Lower lobe of right lung (tissue), 2 donors: ENCODE measurements at regions not wholly inside any gene's neighbourhood (a gene's known extent, or its start where the extent isn't known, plus 50 kb on each side); places are given as distances from the start of the nearest gene placed in this dataset.

Experiments used
- ATAC-seq, 2 donors: fragments of 200-7000 bp; cut with Tn5 transposase; one replicate each; pipeline ENCODE4 v1.9.1; 2020 to 2022; ENCODE audit warnings: mild to moderate bottlenecking in 2 of 2, moderate library complexity in 2 of 2
- DNase-seq: peaks from one replicate; pipeline ENCODE4 v3.0.0-alpha.2; 2020
- H3K27ac ChIP-seq: fragments of 200-600 bp; one replicate; pipeline ENCODE4 v1.8.0; 2022
- H3K27me3 ChIP-seq: fragments of 200-600 bp; one replicate; pipeline ENCODE4 v1.8.0; 2022; ENCODE audit warnings: low read depth
- H3K36me3 ChIP-seq: fragments of 200-600 bp; one replicate; pipeline ENCODE4 v1.8.0; 2022; ENCODE audit warnings: mild to moderate bottlenecking
- H3K4me1 ChIP-seq: fragments of 200-600 bp; one replicate; pipeline ENCODE4 v1.8.0; 2022
- H3K4me3 ChIP-seq: fragments of 200-600 bp; one replicate; pipeline ENCODE4 v1.8.0; 2022; ENCODE audit warnings: mild to moderate bottlenecking
- H3K9me3 ChIP-seq: fragments of 200-600 bp; one replicate; pipeline ENCODE4 v1.8.0; 2022
- intact Hi-C: fragments of 100-400 bp; cut with DNase I; formaldehyde crosslinking; loops from one replicate; pipeline ENCODE4 v1.11.0; 2022
- TF ChIP-seq, protein P1 (sequence below): fragments of 200-600 bp; IDR thresholded peaks from one replicate; pipeline ENCODE4 v1.8.0; 2022; ENCODE audit warnings: antibody characterized with exemption, mild to moderate bottlenecking
- donor health status: DM: no; HTN: yes; CAD: no; lungs with severe emphysema.

DNA sequence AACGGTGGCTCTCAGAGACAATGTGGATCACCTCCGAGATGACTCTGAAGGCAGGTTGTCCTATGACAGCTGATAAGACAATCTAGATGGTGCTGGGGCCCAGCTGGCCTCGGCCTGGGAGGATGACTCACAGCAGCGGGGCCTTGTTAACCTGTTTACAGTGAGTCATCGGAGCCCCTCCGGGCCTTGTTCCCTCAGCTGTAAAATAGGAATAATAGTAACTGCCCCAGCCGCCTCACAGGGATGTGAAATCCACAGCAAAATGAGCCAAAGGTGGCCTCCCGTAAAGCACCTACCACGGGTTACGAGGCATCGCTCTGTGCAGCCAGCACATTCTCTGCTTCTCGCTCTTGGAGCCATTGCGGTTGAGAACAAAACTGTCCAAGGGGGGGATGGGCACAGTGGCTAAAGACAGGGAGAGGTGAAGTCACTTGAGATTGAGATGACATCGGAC lies 88.6 kb upstream of the RASGRF1 start:
- Histone ChIP-seq H3K4me1 (no peaks in the 10 kb centered on the region), H3K27ac (no peak overlapping the region), H3K27me3 (no peaks in the 10 kb centered on the region), H3K36me3 (no peaks in the 10 kb centered on the region), H3K4me3 (no peak overlapping the region), H3K9me3 (no peaks in the 10 kb centered on the region)
- TF ChIP-seq, protein P1, sequence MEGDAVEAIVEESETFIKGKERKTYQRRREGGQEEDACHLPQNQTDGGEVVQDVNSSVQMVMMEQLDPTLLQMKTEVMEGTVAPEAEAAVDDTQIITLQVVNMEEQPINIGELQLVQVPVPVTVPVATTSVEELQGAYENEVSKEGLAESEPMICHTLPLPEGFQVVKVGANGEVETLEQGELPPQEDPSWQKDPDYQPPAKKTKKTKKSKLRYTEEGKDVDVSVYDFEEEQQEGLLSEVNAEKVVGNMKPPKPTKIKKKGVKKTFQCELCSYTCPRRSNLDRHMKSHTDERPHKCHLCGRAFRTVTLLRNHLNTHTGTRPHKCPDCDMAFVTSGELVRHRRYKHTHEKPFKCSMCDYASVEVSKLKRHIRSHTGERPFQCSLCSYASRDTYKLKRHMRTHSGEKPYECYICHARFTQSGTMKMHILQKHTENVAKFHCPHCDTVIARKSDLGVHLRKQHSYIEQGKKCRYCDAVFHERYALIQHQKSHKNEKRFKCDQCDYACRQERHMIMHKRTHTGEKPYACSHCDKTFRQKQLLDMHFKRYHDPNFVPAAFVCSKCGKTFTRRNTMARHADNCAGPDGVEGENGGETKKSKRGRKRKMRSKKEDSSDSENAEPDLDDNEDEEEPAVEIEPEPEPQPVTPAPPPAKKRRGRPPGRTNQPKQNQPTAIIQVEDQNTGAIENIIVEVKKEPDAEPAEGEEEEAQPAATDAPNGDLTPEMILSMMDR: no peak
- ATAC-seq (no peak), DNase-seq (no peak)
- intact Hi-C loops: no loop called here

DNA sequence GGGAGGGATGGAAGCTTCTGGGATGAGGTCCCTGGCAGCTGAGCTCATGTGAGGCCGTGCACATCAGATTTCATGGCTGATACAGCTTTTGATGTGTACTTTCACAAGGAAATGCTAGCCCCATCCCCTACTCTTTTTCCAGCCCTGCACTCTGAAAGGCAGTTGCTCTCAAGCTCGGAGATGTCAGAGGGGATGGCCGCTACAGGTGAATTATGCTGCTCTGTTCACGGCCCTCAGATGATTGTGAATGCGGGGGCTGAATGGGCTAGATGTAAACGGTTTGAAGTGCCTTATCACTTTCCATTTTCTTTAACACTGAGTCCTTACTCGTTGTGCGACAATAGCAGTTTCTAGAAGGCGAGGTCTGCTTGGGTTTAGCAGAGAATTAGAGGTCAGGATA lies 88.0 kb upstream of the RASGRF1 start:
- no peak overlapping the region for H3K27ac ChIP-seq
- no peak overlapping the region for H3K4me3 ChIP-seq

DNA sequence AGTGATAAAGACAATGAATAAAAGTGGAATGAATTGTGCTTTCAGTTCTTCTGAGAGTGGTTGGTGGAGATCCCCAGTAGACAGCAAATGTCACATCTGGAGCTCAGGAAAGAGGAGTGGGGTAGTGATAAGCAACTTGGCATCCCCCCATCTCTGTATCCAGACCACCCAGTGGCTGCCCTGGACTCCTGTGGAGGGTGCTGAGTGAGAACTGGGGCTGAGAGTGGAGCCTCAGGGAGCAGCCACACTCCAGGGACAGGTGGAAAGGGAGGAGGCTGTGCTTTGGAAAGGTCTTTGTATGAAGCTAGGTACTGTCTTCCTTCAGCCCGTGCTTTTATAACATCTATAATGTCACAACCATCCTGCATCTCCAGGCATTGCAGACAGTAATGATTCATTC lies 85.6 kb upstream of the RASGRF1 start:
- Histone ChIP-seq H3K27ac (no peak overlapping the region), H3K9me3 (no peaks in the 10 kb centered on the region), H3K4me3 (no peak overlapping the region), H3K4me1 (no peaks in the 10 kb centered on the region), H3K27me3 (peaks cover 2% of the 10 kb centered on the region), H3K36me3 (no peaks in the 10 kb centered on the region)
- DNase-seq (no peak), ATAC-seq (no peak)
- TF ChIP-seq, protein P1: no peak
- intact Hi-C loops: no loop called here

More for the DNA sequence above, 88.0 kb upstream of the RASGRF1 start:
- no peaks in the 10 kb centered on the region for H3K36me3 ChIP-seq
- no peaks in the 10 kb centered on the region for H3K4me1 ChIP-seq
- TF ChIP-seq, protein P1: no peak
- ATAC-seq (no peak), DNase-seq (no peak)
- no peaks in the 10 kb centered on the region for H3K9me3 ChIP-seq
- no peaks in the 10 kb centered on the region for H3K27me3 ChIP-seq
- intact Hi-C loops: no loop called here

DNA sequence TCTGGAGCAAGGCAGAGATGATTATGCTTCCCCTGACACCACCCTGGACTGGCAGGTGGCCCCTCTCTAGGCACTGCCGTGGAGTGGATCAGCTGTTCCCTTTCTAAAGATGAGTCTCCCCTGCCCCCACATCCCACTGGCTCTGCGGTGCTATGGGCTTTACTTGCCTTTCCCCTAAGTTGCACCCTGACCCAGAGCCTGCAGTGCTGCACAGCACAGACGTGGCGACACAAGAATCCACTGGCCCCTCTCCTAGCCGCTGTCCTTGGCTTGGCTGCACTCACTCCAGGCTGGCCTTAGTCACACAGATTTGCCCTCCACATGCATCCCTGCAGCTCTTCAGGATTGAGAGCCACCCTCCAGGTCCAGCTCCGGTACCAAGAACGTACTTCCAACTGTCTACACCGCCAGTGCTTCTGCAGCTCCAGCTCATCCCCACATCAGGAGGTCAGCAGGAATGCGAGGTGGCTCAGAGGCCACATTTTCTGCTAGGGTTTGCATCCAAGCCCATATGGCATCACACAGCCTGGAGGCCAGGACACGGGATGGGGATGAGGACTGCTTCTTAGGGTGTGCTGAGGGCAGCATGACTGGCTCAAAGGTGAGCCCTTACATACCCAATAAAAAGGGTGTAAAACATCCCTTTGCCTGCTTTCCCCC lies 82.4 kb upstream of the RASGRF1 start:
- intact Hi-C loops: no loop called here
- H3K4me1 ChIP-seq: peaks cover 8% of the 10 kb centered on the region
- DNase-seq (no peak), ATAC-seq (no peak)
- TF ChIP-seq, protein P1: no peak
- no peaks in the 10 kb centered on the region for H3K36me3 ChIP-seq
- no peak overlapping the region for H3K27ac ChIP-seq
- no peaks in the 10 kb centered on the region for H3K9me3 ChIP-seq
- peaks cover 3% of the 10 kb centered on the region for H3K27me3 ChIP-seq
- H3K4me3 ChIP-seq: no peak overlapping the region

DNA sequence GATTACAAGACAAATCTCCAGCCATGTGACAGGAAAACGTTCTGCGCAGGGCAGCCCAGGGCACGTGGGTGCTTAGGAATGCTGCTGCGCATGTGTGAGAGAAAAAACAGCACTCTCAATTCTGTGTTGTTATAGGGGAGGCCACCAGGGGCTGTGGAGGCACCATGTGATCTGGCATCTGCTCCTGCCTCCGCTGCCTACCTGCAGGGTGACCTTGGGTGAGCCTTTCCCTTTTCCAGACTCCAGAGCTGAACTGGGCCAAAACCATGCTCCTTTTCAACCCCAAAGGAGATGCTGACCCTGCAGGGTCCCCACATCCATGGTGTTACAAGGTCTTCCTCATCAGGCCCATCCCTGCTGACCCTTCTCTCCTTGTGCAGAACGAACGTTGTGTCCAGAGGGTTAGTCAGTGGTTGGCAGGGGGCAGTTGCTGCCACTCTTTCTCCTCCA lies 81.5 kb upstream of the RASGRF1 start:
- H3K9me3 ChIP-seq: no peaks in the 10 kb centered on the region
- ATAC-seq (no peak), DNase-seq (no peak)
- intact Hi-C loops: no loop called here
- no peak overlapping the region for H3K27ac ChIP-seq
- no peaks in the 10 kb centered on the region for H3K36me3 ChIP-seq
- TF ChIP-seq, protein P1: no peak
- peaks cover 3% of the 10 kb centered on the region for H3K27me3 ChIP-seq
- peaks cover 8% of the 10 kb centered on the region for H3K4me1 ChIP-seq
- no peak overlapping the region for H3K4me3 ChIP-seq
